ENCODE measurements at regions not wholly inside any gene's neighbourhood (a gene's known extent, or its start where the extent isn't known, plus 50 kb on each side); places are given as distances from the start of the nearest gene placed in this dataset.
"Not testable (repeated sequence)": the region's sequence is repeated elsewhere in the genome, so short reads cannot be mapped to it uniquely, and the experiment has no call there.

GRCh38 chr2:223300326-223300725, 248.3 kb downstream of the KCNE4 start:
- DNase-seq, result no peak

GRCh38 chr2:223306371-223306770, 254.4 kb downstream of the KCNE4 start:
- no peak for DNase-seq

- no peak for DNase-seq
Observed at GRCh38 chr2:223311889-223312680, 260.1 kb downstream of the KCNE4 start.

- no peak for DNase-seq
Observed at GRCh38 chr2:223313101-223313500, 261.1 kb downstream of the KCNE4 start.

- no peak for DNase-seq
Observed at GRCh38 chr2:223314811-223315210, 262.8 kb downstream of the KCNE4 start.

- no peak for DNase-seq
Observed at GRCh38 chr2:223315813-223316212, 263.8 kb downstream of the KCNE4 start.

- no peak for DNase-seq
Observed at GRCh38 chr2:223316342-223316741, 264.4 kb downstream of the KCNE4 start.

GRCh38 chr2:223319601-223320000, 267.6 kb downstream of the KCNE4 start:
- no peak for DNase-seq

GRCh38 chr2:223324402-223324801, 272.4 kb downstream of the KCNE4 start:
- DNase-seq, result peak in 1 of 2 experiments; percentile 12

GRCh38 chr2:223328578-223328977, 273.6 kb downstream of the SCG2 start:
- DNase-seq, result no peak

GRCh38 chr2:223330747-223331146, 271.4 kb downstream of the SCG2 start:
- not testable (repeated sequence) for DNase-seq

- DNase-seq, result no peak
Observed at GRCh38 chr2:223338016-223338415, 264.1 kb downstream of the SCG2 start.

- no peak for DNase-seq
Observed at GRCh38 chr2:223357076-223357475, 245.1 kb downstream of the SCG2 start.

GRCh38 chr2:223363085-223363484, 239.1 kb downstream of the SCG2 start:
- peak; percentile 71 to 75 for DNase-seq

GRCh38 chr2:223365158-223365679, 236.9 kb downstream of the SCG2 start:
- DNase-seq, result peak in 1 of 2 experiments; percentile 6

- no peak for DNase-seq
Observed at GRCh38 chr2:223366566-223366965, 235.6 kb downstream of the SCG2 start.

GRCh38 chr2:223368481-223368880, 233.7 kb downstream of the SCG2 start:
- no peak for DNase-seq

- no peak for DNase-seq
Observed at GRCh38 chr2:223369889-223370288, 232.3 kb downstream of the SCG2 start.

GRCh38 chr2:223383315-223383714, 218.8 kb downstream of the SCG2 start:
- no peak for DNase-seq

GRCh38 chr2:223386189-223386588, 216.0 kb downstream of the SCG2 start:
- no peak for DNase-seq

- DNase-seq, result no peak
Observed at GRCh38 chr2:223386984-223387383, 215.2 kb downstream of the SCG2 start.

GRCh38 chr2:223389624-223390023, 212.5 kb downstream of the SCG2 start:
- DNase-seq, result no peak

- DNase-seq, result no peak
Observed at GRCh38 chr2:223396993-223397392, 205.2 kb downstream of the SCG2 start.

GRCh38 chr2:223399357-223399957, 202.7 kb downstream of the SCG2 start:
- no peak for DNase-seq
